ENCODE measurements at regions not wholly inside any gene's neighbourhood (a gene's known extent, or its start where the extent isn't known, plus 50 kb on each side); places are given as distances from the start of the nearest gene placed in this dataset.

- intact Hi-C loops (cut with DNase I) = no loop called here
- no peaks in the 10 kb centered on the region for H3K36me3 ChIP-seq
- WGBS, 2 donors = 67 to 76% methylated on average over 2 of the region's 2 CpGs
- ATAC-seq (no peak), FAIRE-seq (no peak), DNase-seq (no peak)
- H3K4me1 ChIP-seq = no peaks in the 10 kb centered on the region
- TF ChIP-seq, protein P1, sequence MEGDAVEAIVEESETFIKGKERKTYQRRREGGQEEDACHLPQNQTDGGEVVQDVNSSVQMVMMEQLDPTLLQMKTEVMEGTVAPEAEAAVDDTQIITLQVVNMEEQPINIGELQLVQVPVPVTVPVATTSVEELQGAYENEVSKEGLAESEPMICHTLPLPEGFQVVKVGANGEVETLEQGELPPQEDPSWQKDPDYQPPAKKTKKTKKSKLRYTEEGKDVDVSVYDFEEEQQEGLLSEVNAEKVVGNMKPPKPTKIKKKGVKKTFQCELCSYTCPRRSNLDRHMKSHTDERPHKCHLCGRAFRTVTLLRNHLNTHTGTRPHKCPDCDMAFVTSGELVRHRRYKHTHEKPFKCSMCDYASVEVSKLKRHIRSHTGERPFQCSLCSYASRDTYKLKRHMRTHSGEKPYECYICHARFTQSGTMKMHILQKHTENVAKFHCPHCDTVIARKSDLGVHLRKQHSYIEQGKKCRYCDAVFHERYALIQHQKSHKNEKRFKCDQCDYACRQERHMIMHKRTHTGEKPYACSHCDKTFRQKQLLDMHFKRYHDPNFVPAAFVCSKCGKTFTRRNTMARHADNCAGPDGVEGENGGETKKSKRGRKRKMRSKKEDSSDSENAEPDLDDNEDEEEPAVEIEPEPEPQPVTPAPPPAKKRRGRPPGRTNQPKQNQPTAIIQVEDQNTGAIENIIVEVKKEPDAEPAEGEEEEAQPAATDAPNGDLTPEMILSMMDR (IDR thresholded peaks at IDR 0.05) = no peak
- H3K9me3 ChIP-seq = no peaks in the 10 kb centered on the region
- H3K27me3 ChIP-seq = no peaks in the 10 kb centered on the region
- H3K27ac ChIP-seq = no peak overlapping the region
- H3K4me3 ChIP-seq = no peak overlapping the region
These were observed 353.5 kb upstream of the IRAK1BP1 start for GRCh38 chr6:78513856-78514255.

DNA sequence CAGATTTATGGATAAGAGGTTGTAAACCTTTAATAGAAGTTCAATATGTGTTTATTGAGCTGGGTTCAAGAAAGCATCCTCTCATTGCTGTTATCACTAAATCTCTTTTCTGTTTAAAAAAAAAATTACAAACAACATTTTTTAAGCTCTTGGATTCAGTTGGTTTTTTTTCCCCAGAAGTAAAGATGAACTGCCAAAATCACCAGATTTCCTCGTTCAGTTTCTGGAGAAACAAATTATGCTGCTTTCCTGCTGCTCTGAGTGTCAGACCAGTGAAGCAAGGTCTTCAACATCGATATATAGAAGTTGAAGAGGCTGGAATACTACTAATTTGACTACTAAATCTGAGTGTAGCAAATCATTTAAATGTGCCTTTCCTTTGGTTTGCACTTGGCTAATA, 352.1 kb upstream of the IRAK1BP1 start:
- Histone ChIP-seq H3K27ac (no peak overlapping the region), H3K36me3 (no peaks in the 10 kb centered on the region), H3K4me3 (no peak overlapping the region), H3K27me3 (no peaks in the 10 kb centered on the region), H3K9me3 (no peaks in the 10 kb centered on the region), H3K4me1 (no peaks in the 10 kb centered on the region)
- intact Hi-C loops (cut with DNase I) = no loop called here
- no peak for ATAC-seq
- DNase-seq = no peak
- FAIRE-seq = no peak
- TF ChIP-seq, protein P1 (IDR thresholded peaks at IDR 0.05) = no peak
- 61 to 76% methylated on average over 2 of the region's 2 CpGs for WGBS, 2 donors

DNA sequence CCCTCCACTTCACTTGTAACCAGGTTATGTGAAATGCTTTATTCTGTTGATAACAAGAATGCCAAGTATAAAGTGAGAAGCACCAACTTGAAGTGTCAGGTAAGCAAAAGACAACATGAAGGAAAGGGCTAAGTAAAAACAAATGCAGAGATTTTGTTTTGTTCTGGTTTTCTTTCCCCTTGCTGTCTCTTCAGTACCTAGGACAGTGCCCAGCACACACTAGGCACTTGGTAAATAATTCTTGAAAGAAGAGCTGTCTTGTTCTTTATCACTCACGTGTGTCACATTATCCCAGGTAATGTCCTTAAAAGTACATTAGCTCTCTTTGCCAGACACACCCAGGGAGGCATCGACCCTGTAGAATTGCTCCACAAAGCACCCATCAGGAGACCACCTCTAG, 350.0 kb upstream of the IRAK1BP1 start:
- intact Hi-C loops (cut with DNase I) = no loop called here
- H3K27ac ChIP-seq = no peak overlapping the region
- H3K4me1 ChIP-seq = no peaks in the 10 kb centered on the region
- FAIRE-seq (no peak), DNase-seq (no peak), ATAC-seq (no peak)
- 22 to 62% methylated on average over 2 of the region's 2 CpGs for WGBS, 2 donors
- no peaks in the 10 kb centered on the region for H3K27me3 ChIP-seq
- H3K9me3 ChIP-seq = no peaks in the 10 kb centered on the region
- H3K36me3 ChIP-seq = no peaks in the 10 kb centered on the region
- TF ChIP-seq, protein P1 (IDR thresholded peaks at IDR 0.05) = no peak
- H3K4me3 ChIP-seq = no peak overlapping the region

DNA sequence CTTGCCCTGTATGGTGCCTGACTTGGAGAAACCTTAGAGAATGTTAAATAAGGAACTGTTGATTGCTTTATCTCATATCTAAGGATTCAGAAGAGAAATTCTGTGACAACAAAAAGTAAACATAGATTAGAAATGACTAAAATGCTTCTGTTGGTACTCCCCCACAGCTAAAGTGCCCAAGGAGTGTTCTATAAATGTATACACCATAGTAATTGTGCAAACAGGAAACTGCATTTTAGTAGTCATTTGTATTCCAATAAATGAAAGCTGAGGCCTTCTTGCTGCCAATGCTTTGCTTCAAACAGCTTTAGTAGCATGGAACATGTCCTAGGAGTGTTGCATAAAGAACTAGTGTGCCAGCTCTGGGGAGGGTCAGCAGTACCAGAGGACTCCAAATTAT, 343.7 kb upstream of the IRAK1BP1 start:
- intact Hi-C loops (cut with DNase I) = no loop called here
- DNase-seq = no peak
- Histone ChIP-seq H3K27ac (no peak overlapping the region), H3K27me3 (no peaks in the 10 kb centered on the region), H3K9me3 (no peaks in the 10 kb centered on the region), H3K4me1 (no peaks in the 10 kb centered on the region), H3K36me3 (no peaks in the 10 kb centered on the region), H3K4me3 (no peak overlapping the region)
- FAIRE-seq = no peak
- no peak for ATAC-seq
- TF ChIP-seq, protein P1 (IDR thresholded peaks at IDR 0.05) = no peak

- Histone ChIP-seq H3K4me3 (no peak overlapping the region), H3K27me3 (no peaks in the 10 kb centered on the region), H3K4me1 (no peaks in the 10 kb centered on the region), H3K36me3 (no peaks in the 10 kb centered on the region), H3K27ac (no peak overlapping the region), H3K9me3 (no peaks in the 10 kb centered on the region)
- TF ChIP-seq, protein P1 (IDR thresholded peaks at IDR 0.05) = no peak
- FAIRE-seq (no peak), DNase-seq (no peak), ATAC-seq (no peak)
- intact Hi-C loops (cut with DNase I) = no loop called here
- WGBS, 2 donors = 32 to 39% methylated on average over 2 of the region's 2 CpGs
These were observed 341.4 kb upstream of the IRAK1BP1 start for GRCh38 chr6:78525976-78526375.
